PC-3 (cell line): ENCODE measurements at regions not wholly inside any gene's neighbourhood (a gene's known extent, or its start where the extent isn't known, plus 50 kb on each side); places are given as distances from the start of the nearest gene placed in this dataset.

Experiments used
- EZH2 ChIP-seq: fragments of 300-600 bp; sonication (generic); IDR thresholded peaks from one replicate; pipeline ENCODE4 v1.6.1; 2017; ENCODE audit warnings: antibody characterized with exemption, mild to moderate bottlenecking, low read length; ENCODE audit not compliant: unreplicated experiment
- EZH2phosphoT487 ChIP-seq: fragments of 300-600 bp; sonication (generic); IDR thresholded peaks from 2 replicates; pipeline ENCODE4 v1.6.1; 2018; ENCODE audit warnings: mild to moderate bottlenecking, antibody characterized with exemption, low read length, borderline replicate concordance
- TF ChIP-seq, protein P1 (sequence below): fragments of 300-600 bp; sonication (generic); conservative IDR thresholded peaks from 2 replicates; pipeline ENCODE4 v1.5.1; 2017; ENCODE audit warnings: antibody characterized with exemption, low read depth, mild to moderate bottlenecking, low read length

DNA sequence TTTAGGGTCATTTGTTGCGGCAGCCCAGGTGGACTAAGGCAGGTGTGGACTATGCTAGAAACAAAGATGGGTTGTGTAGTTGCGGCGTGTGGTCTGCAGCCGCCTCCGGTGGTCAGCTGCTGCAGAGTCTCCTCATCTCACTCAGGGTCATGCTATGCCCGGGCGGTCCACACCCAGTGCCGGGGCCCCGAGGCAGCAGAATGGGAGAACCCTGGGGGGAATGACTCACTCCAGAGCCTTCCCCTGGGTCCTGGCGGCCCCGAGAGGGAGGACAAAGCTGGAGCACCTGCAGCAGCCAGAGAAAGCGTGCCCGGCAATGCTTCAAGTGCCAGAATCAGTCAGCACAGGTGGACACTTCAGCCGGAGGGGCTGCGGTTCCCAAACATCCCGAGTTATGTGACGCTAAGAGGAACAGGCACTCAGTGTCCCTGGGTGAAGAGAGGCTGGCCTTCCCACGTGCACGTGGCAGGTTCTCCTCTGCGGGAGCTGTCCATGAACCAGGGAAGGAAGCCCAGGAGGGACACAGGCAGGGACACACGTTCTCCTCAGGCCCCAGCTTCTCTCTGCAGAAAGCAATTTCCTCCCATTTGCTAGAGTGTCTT, 289.6 kb upstream of the B3GAT1 start:
- TF ChIP-seq, protein P1, sequence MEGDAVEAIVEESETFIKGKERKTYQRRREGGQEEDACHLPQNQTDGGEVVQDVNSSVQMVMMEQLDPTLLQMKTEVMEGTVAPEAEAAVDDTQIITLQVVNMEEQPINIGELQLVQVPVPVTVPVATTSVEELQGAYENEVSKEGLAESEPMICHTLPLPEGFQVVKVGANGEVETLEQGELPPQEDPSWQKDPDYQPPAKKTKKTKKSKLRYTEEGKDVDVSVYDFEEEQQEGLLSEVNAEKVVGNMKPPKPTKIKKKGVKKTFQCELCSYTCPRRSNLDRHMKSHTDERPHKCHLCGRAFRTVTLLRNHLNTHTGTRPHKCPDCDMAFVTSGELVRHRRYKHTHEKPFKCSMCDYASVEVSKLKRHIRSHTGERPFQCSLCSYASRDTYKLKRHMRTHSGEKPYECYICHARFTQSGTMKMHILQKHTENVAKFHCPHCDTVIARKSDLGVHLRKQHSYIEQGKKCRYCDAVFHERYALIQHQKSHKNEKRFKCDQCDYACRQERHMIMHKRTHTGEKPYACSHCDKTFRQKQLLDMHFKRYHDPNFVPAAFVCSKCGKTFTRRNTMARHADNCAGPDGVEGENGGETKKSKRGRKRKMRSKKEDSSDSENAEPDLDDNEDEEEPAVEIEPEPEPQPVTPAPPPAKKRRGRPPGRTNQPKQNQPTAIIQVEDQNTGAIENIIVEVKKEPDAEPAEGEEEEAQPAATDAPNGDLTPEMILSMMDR = no peak
- TF ChIP-seq EZH2 (no peak), EZH2phosphoT487 (no peak)
